IPS-NIHi7 (cell line): ENCODE measurements at regions not wholly inside any gene's neighbourhood (a gene's known extent, or its start where the extent isn't known, plus 50 kb on each side); places are given as distances from the start of the nearest gene placed in this dataset.

Source experiments
- DNase-seq: peaks from one replicate; pipeline ENCODE4 v3.0.0; 2012; ENCODE audit warnings: mixed read lengths; ENCODE audit errors: extremely low spot score

DNA sequence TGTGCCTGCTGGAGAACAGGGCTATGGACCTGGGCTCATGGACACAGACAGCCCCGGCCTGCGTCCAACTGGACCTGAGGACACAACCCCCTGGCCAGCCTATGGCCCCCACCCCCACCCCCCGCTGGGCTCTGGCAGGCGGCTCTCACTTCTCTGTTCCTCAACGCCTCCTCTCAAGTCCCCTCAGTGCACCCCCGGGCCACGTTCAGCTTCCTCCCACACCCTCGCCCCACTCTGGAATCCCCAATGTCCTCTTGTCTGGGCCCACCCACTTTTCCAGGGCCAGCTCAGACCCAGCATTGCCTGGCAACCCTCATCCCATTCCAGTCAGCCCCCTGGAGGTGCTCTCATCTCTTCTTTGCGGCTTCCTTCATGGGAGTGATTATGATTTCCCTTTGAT lies 130.2 kb upstream of the SPACA7 start:
- no peak for DNase-seq

DNA sequence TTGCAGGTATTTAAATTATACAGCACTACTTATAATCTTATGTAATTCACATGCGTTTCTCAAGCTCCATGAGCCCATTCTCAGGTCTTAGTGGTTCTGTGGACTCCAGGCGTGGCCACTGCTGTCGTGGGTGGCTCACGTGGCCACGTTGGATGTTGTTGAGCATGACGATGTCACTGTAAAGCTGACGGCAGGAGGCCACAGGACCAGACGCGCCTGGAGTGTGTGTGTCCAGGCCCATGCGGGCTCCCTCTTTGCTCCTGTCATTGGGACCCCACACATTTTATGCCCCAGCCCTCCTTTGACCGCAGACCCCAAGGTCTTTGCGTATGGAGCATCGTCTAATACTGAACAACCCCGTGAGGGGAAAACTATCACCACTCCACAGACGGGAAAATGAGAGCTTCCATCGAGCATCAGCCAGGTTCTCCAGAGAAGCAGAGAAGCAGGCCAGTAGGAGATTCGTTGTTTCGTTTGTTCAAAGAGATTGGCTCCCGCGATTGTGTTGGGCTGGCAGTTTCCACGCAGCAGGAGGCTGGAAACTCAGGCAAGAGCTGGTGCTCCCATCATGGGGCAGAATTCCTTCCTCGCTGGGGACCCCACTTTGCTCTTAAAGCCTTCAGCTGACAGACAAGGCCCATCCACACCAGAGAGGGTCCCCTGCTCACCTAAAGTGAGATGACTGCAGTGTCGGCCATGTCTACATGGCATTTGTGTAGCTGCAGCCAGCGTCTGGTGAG lies 129.3 kb upstream of the SPACA7 start:
- DNase-seq = no peak

DNA sequence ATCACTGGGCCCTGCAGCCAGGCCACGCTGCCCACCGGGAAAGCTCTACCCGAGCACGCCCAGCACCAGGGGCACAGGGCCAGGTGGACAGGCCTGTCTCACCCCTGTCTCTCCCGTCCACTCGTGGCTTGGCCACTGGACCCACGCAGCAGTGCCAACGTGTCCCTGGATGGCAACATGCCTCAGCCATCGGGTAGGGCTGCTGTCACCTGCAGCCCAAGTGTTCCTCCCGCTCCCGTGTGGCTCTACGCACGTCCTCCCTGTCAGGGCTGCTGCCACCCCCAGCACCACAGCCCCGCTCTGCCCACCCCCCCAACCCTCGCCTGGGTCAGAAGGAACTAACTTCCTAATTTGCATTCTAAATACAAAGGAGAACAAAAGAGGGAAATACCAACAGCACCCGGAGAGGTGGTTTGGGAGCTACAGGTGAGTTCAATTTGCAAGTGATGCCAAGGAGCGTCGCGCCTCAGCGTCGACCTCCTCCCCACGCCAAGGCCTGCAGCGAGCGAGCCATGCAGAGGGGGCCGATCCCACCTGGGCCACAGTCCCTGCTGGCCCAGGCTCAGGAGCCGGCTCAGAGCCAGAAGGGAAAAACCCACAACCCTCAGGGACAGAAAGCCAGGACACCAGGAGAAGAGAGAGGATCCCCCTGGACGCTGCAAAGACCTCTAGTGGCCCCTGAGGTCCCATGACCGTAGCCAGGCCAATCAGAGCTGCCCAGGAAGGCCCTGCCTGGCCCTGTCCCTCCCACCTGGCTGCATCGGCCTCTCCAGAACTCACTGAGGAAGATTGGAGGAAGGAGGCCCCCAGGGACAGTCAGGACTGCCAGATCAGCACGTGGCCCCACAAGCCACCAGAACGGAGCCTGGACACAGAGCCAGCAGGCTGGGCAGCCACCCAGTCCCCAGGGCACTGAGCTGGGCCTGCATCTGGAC lies 128.4 kb upstream of the SPACA7 start:
- no peak for DNase-seq

DNA sequence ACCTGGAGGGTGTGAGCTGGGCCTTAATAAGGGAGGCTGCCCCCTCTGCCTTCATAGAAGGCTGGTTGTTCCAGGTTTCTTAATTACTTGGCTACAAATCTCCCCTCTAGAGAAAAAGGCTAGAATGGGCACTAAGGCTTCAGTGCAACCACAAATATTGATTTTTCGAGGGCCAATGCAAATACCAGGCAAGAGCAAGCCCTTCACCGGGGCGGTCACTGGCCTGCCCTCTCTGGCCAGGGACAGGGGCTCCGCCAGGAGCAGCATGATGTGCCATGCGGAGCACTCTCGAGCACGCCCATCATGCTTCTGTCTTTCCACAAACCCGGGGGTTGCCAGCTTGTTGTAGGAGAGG lies 127.8 kb upstream of the SPACA7 start:
- DNase-seq = no peak

DNA sequence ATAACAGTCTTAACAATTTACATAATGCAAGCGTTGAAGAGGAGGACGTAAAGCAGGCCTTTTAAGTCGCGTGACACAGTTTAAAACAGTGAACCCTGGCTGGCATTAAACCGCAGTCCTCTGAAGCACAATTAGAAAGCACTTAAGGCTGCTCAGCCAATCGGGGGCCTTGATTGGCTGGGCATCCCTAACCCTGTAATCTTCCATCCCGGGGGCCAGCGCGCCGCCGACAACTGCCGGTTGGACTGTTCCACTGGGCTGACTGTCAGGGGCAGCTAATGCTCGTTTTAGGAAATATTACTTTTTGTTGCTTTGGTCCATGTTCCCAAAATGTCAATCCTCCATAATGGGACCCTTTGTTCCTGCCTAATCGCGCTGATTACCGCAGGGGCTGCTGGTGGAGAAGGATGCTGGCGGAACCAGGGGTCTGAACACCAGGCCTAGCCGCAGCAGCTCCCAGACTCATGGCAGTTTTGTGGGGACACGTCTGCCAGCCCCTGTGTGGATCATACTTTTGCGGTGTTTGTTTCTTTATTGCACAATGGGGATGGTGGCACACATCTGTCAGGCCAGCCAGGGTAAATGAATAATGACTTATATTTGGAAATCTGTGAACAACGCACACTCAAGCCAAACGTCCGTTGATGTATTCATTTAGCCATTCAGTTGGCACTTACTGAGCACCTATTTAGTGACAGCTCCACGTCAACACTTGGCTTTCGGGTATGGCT lies 127.1 kb upstream of the SPACA7 start:
- DNase-seq = no peak

DNA sequence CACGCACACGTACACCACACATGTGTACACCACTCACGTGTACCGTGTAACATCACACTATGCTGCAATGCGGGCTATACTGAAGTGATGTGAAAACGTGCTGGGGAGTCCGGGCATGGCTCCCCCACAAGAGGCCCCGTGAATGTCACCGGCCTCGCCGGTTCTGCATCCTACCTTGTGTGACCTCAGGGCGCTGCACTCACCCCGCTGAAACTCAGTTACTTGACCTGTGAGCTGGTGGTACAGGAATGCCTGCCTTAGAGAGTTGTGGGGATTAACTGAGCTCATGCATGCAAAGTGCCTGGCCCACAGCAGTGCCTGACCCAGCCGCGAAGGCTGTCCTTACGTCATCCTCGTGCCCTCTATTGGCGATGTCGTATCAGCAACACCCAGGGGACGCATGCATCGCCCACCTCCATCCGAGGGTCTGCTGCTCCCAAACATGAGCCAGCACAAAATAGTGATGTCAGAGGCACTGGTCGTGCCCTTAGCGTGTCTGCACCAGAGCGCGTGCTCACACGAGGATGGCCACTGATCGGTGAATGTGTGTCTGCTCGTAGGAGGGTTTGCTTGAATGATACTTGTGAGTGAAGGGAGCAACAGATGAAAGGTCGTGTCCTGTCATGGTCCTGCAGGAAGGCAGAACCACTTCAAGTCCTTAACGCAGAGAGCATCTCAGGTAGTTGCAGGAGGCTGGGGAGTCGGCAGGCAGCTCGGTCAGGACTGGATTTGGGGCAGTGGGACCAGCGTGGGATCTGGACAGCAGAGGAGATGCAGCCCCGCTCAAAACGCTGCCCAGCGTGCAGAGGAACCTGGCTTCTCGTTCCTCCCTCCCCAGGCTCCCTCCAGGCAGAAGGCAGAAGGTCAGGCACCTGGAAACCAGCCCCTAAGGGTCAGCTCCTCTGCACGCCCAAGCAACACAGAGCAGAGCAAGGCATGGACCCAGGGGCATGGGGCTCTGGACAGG lies 126.2 kb upstream of the SPACA7 start:
- DNase-seq = no peak

DNA sequence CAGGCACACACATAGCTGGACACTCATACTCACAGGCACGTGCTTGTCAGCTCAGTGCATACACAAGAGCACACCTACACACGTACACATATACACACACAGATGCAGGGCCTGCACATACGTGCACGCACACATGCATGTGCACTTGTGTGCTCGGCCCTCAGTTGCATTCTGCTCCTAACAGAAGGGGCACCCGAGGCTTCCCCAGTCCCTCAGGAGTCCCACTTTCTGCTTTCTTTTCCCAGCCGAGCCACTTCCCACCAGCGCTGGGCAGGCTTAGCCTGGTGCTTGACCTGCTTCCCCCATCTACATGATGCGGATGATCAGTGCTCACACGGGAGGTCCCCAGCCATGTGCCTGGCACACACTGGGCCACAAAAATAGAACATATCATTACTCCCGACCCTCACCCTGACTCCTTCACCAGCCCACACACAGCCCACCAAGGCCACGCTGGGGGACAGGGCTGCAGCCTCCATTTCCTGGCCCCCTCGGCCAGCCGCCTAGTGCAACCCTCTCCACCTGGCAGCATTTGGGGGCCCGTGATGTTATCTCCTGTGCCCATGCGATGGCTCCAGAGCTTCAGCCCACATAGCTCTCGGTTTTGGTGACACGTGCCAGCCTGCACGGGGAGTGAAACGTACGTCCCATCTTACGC lies 125.2 kb upstream of the SPACA7 start:
- no peak for DNase-seq

DNA sequence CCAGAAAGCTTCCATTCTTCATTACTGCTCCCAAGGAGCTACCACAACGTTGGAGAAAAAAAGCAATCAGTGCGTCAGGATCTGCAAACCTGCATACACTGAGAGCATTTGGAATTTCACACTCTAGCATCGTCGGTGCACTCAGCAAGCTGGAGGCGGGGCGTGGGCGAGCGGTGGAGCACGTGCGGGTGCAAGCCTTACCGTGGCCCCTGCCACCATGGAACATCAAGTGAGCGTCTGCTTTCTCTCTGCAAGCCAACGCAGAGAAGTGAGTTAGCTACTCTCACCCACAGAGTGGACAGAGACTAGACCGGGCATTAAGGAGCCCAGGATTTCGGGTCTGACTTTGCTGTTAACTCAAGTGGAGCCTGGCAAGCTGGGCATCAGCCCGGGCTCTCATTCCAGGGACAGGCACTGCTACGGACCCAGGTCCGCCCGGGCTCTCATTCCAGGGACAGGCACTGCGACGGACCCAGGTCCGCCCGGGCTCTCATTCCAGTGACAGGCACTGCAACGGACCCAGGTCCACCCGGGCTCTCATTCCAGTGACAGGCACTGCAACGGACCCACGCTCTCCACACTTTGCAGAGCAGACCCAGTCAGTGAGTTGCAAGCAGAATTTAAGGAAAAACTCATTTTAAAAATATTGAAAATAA lies 124.1 kb upstream of the SPACA7 start:
- no peak for DNase-seq

DNA sequence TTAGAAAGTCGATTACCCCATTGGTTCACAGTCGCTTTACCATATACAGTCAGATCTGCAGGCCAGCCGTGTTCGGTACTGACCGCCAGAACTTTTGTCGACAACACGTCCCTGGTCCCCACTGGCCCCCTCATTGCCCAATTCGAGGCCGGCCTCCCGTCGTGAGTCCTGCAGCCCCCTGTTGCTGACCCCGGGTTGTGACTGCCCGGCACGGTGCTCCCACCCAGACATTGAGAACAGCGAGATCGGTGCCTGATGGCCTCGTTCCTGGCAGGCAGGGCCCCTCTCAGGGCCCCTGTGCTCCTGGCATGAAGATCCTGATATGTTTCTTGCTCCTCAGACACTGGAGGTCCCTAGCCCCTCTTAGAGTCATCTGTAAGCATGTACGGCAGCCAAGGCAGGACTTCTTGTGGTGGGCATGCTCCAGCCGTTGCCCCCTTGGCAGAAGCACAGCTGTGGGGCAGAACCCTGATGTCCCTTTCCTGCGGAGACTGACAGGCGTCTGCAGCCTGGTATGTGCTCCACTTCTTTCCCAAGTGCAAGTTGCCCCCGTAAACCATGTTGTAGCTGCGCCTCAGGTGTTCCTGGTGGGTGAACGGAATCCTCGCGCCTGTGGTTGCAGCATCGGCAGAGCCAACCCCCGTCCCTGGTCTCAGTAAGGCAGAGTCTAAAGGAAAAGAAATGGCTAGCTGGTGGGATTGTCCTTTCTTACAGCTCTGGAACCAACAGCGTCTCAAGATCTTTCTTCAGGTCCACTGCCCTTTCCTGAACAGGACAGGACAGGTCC lies 123.2 kb upstream of the SPACA7 start:
- DNase-seq = no peak

DNA sequence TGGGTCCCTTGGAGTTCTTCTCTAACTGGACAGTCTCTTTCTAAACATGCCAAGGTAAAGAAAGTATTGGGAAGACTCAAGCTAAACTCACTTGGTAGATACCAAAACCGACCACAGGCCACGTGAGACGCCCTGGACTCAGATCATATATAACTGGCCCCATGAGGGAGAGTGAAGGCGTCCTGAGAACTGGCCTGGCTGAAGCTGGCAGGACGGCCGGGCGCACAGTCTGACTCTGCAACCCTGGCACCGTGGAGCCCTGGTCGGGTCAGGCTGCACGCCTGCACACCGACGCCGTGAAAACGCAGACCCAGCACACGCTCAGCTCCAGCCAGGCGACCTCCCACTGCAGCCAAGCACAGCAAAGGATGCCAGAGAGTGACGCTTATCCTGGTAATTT lies 122.5 kb upstream of the SPACA7 start:
- no peak for DNase-seq

DNA sequence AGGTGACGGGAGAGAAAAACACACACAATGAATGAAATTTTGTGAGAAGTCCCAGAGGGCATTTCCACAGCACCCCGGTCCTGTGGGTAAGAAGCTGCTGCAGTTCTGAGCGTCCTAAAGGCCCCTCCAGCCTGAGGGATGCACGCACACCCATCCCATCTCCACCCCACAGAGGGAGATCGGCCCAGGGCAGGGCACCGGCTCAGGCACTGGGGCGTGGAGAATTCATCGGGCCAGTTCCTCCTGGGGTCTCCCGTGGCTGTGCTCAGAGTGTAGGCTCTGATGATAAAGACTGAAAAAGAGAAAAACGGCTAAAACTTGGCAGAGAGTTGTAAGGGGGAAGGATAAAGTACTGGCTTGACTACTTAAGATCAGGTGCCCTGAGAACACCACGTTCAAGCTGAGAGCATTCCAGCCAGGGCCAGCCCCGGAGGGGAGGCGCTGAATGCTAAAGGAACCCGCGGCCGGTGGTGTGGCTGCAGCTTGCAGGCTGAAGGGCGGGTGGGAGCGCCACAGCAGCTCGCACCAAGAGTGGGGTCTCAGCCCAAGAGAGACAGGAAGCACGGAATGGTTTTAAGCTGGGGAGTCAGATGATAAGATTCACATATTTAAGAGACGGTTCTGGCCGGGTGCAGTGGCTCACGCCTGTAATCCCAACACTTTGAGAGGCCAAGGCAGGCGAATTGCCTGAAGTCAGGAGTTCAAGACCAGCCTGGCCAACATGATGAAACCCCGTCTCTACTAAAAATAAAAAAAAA lies 121.9 kb upstream of the SPACA7 start:
- no peak for DNase-seq

DNA sequence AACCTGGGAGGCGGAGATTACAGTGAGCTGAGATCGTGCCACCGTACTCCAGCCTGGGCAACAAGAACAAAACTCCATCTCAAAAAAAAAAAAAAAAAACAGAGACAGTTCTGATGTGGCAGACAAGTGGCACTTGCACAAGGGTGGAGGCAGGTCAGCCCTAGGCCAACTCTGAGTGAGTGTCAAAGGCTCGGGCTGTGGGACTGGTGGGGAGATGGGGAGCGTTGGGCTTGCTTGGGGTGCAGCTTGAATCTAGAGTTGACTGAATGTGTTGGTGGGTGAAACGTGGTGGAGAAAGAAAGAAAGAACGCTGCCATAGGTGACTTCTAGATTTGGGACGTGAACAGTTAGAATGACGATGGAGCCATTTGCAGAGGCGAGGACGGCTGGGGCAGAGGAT lies 121.3 kb upstream of the SPACA7 start:
- no peak for DNase-seq

DNA sequence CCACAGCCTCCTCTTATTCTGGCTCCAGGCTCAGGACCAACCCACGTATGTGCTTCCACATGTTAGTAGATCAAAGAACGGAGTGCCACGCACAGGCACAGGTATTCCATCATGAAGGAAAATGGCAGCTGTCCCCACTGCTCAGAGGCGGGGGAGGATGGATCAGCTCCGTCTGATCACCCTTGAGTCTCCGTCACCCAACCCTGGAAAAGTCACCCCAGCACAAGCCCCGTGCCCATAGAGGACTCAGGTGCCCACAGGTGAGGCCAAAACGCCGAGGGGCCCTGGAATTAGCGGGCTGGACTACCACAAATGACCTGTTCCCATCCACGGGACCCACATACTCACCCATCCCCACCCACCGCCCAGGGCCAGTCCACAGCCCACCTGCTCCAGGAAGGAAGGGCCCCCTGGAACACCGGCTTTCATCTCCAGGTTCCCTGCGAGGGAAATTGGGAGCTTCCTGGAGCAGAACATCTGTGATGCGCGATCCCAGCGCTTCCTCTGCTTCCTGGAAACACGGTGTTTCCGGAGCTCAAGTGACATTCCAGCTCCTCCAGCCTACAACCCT lies 120.5 kb upstream of the SPACA7 start:
- no peak for DNase-seq

DNA sequence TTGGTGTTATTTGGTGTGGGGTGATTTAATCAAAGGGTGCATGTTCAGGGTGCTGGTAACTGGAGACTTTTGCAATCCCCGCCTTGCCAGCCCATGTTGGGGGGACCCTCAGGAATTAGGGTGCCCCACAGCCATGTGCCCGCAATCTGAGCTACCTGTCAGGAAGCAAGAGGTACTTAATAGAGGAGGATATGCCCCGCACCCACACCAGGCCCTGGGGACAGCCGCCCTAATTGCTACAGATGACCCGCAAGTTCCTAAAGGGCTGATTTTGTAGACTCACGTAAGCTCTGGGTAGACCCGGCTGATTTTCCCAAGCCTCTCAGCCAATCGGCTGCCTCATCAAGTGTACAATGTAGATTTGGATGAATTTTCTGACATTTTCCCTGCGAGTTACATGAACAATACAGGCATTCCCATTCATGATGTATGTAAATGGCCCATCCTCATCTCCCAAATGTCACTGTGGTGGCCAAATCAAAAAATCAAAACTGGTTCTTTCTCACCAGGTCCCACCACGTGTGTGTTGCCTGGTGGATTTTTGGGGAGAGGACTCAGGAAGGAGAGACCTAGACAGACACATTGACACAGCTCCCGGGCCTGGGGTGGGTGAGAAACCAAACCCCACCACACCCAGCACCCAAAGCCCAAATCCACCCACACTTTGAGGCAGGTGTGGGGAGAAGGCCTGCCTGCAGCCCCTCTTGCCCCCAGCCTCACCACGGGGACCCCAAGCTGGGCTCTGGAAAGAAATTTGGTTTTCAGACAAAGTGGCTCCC lies 119.2 kb upstream of the SPACA7 start:
- no peak for DNase-seq

DNA sequence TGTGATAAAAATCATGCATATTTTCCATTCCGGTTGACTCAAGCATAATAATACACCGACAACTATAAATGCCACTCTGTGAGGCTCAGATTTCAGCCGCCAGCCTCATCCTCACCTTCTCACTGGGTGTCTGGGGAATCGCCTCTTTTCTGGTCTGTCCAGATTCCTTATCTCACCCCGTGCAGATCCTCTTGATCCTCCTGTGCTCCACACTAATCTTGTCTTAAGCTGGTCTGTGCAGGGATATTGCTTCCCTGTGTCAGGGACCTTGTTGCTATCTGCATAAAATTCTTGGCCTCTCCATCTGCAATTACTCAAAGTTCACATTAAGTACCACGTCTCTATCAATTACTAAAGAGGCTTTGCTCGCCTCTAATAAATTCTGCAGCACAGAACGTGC lies 116.6 kb upstream of the SPACA7 start:
- no peak for DNase-seq

DNA sequence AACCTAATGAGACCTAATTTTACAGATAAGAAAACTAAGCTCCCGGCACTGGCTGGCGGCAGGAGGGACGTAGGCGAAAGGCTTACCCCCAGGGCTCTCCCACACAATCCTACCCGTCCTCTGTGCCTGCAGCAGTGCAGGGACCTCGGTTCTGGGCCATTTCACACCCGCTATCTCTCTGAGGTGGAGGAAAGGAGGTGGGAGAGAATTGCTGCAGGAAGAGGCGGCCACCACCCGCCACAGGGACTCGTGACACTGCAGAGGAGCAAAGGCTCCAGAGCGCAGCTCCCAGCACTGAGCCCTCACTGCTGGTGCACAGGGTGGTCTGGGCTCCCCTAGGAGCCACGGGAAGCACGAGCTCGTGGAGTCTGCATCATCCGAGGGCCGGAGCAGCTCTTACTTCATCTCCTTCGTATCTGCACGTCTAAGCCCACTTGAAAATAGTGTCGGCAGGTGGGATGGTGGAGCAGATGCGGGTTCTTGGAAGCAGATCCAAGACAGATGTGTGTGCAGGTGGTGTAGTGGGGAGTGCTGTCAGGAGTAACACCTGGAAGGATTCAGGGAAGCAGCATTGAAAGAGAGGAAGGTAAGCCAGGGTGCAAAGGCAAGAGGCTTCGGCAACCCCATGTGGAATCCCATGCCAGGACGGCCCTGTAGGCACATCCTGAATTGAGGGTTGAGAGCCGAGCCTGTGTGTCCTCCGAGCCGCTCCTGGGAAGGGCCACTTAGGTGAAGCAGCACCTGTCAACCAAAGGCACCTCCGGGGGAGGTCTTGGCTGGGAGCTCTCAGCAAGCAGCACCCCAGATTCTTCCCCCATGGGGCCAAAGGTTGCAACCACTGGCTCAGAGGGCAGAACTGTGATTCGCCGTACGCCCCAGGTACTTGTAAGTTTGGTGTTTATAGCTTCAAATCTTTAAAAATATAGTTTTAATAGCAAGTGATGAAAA lies 115.8 kb upstream of the SPACA7 start:
- DNase-seq = no peak
